K562 (cell line): ENCODE measurements at regions not wholly inside any gene's neighbourhood (a gene's known extent, or its start where the extent isn't known, plus 50 kb on each side); places are given as distances from the start of the nearest gene placed in this dataset.
A peak's percentile ranks its signal among the peaks of the same experiment; 100 is the strongest.

Source experiments
- ATAC-seq: fragments of 200-7000 bp; cut with Tn5 transposase; 3 replicates; pipeline ENCODE4 v1.9.1; 2020; ENCODE audit warnings: moderate library complexity
- BruUV-seq: library from RNA; stranded (reverse); fragments of 400-500 nt; replicated peaks from 2 replicates; lab custom pipeline; 2021; lab: Mats Ljungman, UMichigan
- CTCF ChIA-PET: fragments of 300-600 bp; formaldehyde crosslinking; extraction: SDS; loops from one replicate; lab custom pipeline; 2021; ENCODE audit warnings: low intra/inter-chr PET ratio; lab: Yijun Ruan, JAX
- POLR2A ChIA-PET: fragments of 300-600, 350-650 bp; sonication (Branson Sonifier 250); formaldehyde crosslinking; extraction: SDS; loops from one replicate; lab custom pipeline; 2021; ENCODE audit warnings: antibody characterized with exemption, inconsistent platforms; lab: Yijun Ruan, JAX
- DNase-seq, 4 experiments: peaks; one replicate each; pipeline versions ENCODE4 v3.0.0 to v3.0.0-alpha.2; 2011 to 2018; ENCODE audit warnings: low spot score in 3 of 4, mixed read lengths in 3 of 4; ENCODE audit errors: extremely low read depth in 1 of 4
- FAIRE-seq: peaks from 2 replicates; lab custom pipeline; 2011; peaks lifted over from hg19 to GRCh38; lab: Jason Lieb, UNC
- H2AFZ ChIP-seq: 2 replicates; pipeline ENCODE4 v1.6.0; 2011; ENCODE audit warnings: low read depth, low read length, control low read depth, inconsistent platforms
- H3K27ac ChIP-seq: fragments of 200-600 bp; 3 replicates; pipeline ENCODE4 v1.8.0; 2011; ENCODE audit warnings: low read depth, mild to moderate bottlenecking, control low read depth, inconsistent platforms, low read length, moderate library complexity, mixed read lengths; ENCODE audit errors: extremely low read depth
- H3K27me3 ChIP-seq, 2 experiments: fragments of 300-600 bp in 1 of 2; 2 replicates in 1 of 2; 3 replicates in 1 of 2; pipeline versions ENCODE4 v1.6.0 to v1.8.0; 2011; ENCODE audit warnings: inconsistent platforms in 2 of 2, low read length in 2 of 2, mild to moderate bottlenecking in 1 of 2, mixed read lengths in 1 of 2, moderate library complexity in 1 of 2; ENCODE audit not compliant: control insufficient read depth in 2 of 2, insufficient read depth in 2 of 2
- H3K36me3 ChIP-seq: fragments of 300-600 bp; 3 replicates; pipeline ENCODE4 v1.8.0; 2011; ENCODE audit warnings: mild to moderate bottlenecking, low read length, inconsistent platforms; ENCODE audit not compliant: control insufficient read depth, insufficient read depth
- H3K4me1 ChIP-seq, 2 experiments: fragments of 200-600 bp in 1 of 2; replicated peaks in 1 of 2; 2 replicates in 1 of 2; 3 replicates in 1 of 2; pipeline versions ENCODE4 v1.5.1 to v1.8.0; 2011; ENCODE audit warnings: inconsistent platforms in 2 of 2, low read length in 2 of 2, mild to moderate bottlenecking in 1 of 2, mixed read lengths in 1 of 2, moderate library complexity in 1 of 2; ENCODE audit not compliant: control insufficient read depth in 2 of 2, insufficient read depth in 2 of 2
- H3K4me2 ChIP-seq: 2 replicates; pipeline ENCODE4 v1.6.1; 2011; ENCODE audit warnings: low read length, control low read depth, inconsistent platforms, mixed read lengths; ENCODE audit not compliant: insufficient read depth
- H3K4me3 ChIP-seq: fragments of 200-600 bp; sonication (generic), shearing (Covaris generic); 2 replicates; pipeline ENCODE4 v1.5.1; 2016; ENCODE audit warnings: control low read depth, inconsistent platforms
- H3K79me2 ChIP-seq: fragments of 200-600 bp; 3 replicates; pipeline ENCODE4 v1.8.0; 2011; ENCODE audit warnings: low read length, inconsistent platforms; ENCODE audit not compliant: control insufficient read depth, insufficient read depth
- H3K9ac ChIP-seq, 2 experiments: 2 replicates each; pipeline versions ENCODE4 v1.6.0 to v1.6.1; 2011; ENCODE audit warnings: low read depth in 2 of 2, low read length in 2 of 2, control low read depth in 1 of 2, inconsistent platforms in 1 of 2, mild to moderate bottlenecking in 1 of 2, mixed read lengths in 1 of 2; ENCODE audit not compliant: insufficient read depth in 1 of 2
- H3K9me1 ChIP-seq: one replicate; pipeline ENCODE4 v1.6.0; 2011; ENCODE audit warnings: inconsistent platforms, mild to moderate bottlenecking, low read length, moderate library complexity; ENCODE audit not compliant: control insufficient read depth, insufficient read depth
- H3K9me3 ChIP-seq: replicated peaks from 2 replicates; pipeline ENCODE4 v1.5.1; 2011; ENCODE audit warnings: low read depth, low read length, inconsistent platforms; ENCODE audit not compliant: control insufficient read depth, insufficient read depth
- H4K20me1 ChIP-seq: replicated peaks from 2 replicates; pipeline ENCODE4 v1.6.1; 2011; ENCODE audit warnings: low read length, inconsistent platforms, mixed read lengths; ENCODE audit not compliant: control insufficient read depth, insufficient read depth
- HDAC3 ChIP-seq: fragments of 450-650 bp; IDR thresholded peaks from 2 replicates; pipeline ENCODE4 v1.6.1; 2018; ENCODE audit warnings: borderline replicate concordance, mild to moderate bottlenecking, moderate library complexity; ENCODE audit not compliant: partially characterized antibody
- MXI1 ChIP-seq: IDR thresholded peaks from 2 replicates; pipeline ENCODE4 v1.6.1; 2011; ENCODE audit warnings: low read depth, mild to moderate bottlenecking, improper control_type of control experiment, low read length
- POLR2H ChIP-seq: IDR thresholded peaks from 2 replicates; pipeline ENCODE4 v1.6.1; 2016; ENCODE audit warnings: missing genetic modification characterization, low read depth, mild to moderate bottlenecking, control low read depth, missing compliant biosample characterization, moderate library complexity
- TCF7 ChIP-seq: sonication (generic); IDR thresholded peaks from 2 replicates; pipeline ENCODE4 v1.6.1; 2016; ENCODE audit warnings: antibody characterized with exemption, borderline replicate concordance
- TFAM ChIP-seq: fragments of 250-450 bp; sonication (Bioruptor Pico); conservative IDR thresholded peaks from 2 replicates; pipeline ENCODE4 v1.5.0; 2021; ENCODE audit warnings: mild to moderate bottlenecking, moderate library complexity
- ZNF75A ChIP-seq: fragments of 450-650 bp; formaldehyde crosslinking; IDR thresholded peaks from 2 replicates; pipeline ENCODE4 v1.4.0; 2020; ENCODE audit warnings: mild to moderate bottlenecking
- WGBS: fragments of 100-300 bp; shearing (Covaris generic); methylation state at CpG from one replicate; pipeline ENCODE4 v1.1.6; 2016; ENCODE audit warnings: low coverage, mixed read lengths; ENCODE audit not compliant: insufficient coverage; ENCODE audit errors: missing lambda C conversion rate; 5-methylcytosine and 5-hydroxymethylcytosine counted together
- in situ Hi-C: fragments of 300-500 bp; cut with MboI; formaldehyde crosslinking; loops from 4 replicates; pipeline ENCODE4 v1.15.0; 2018; ENCODE audit warnings: inconsistent platforms, mixed read lengths
- intact Hi-C: fragments of 100-400 bp; cut with micrococcal nuclease; formaldehyde crosslinking; loops from 2 replicates; pipeline ENCODE4 v1.14.2; 2022

GRCh38 chr13:80721689-80722088 is 380.8 kb upstream of the SPRY2 start:
- Histone ChIP-seq H3K27me3 (no peaks in the 10 kb centered on the region), H3K9me1 (no peaks in the 10 kb centered on the region), H3K9me3 (no peaks in the 10 kb centered on the region), H3K4me3 (no peak overlapping the region), H3K27ac (no peak overlapping the region), H3K4me2 (no peak overlapping the region), H2AFZ (no peak overlapping the region), H3K79me2 (no peaks in the 10 kb centered on the region), H4K20me1 (no peaks in the 10 kb centered on the region), H3K4me1 (no peaks in the 10 kb centered on the region), H3K36me3 (no peaks in the 10 kb centered on the region), H3K9ac (no peak overlapping the region)
- ATAC-seq = no peak
- no TSS peak for BruUV-seq
- ChIA-PET POLR2A (no interaction called here), CTCF (no interaction called here)
- TF ChIP-seq TFAM (peak; percentile 99), TCF7 (no peak)
- intact Hi-C loops = no loop called here
- DNase-seq = no peak
- whole genome bisulfite sequencing = 0% methylated on average over 1 of the region's 1 CpG
- FAIRE-seq = no peak
- in situ Hi-C loops = no loop called here

- H3K27ac ChIP-seq = no peak overlapping the region
- no peak for ATAC-seq
- intact Hi-C loops = no loop called here
- H3K79me2 ChIP-seq = no peaks in the 10 kb centered on the region
- WGBS = 3% methylated on average over 1 of the region's 1 CpG
- TF ChIP-seq ZNF75A (CRISPR knock-in tag) (no peak), TFAM (peak; percentile 96; the same call in 1 of the 2 replicates), MXI1 (0 out of 2 replicates have a peak, but pooled peaks have one; percentile 22), POLR2H (tag) (0 out of 2 replicates have a peak, but pooled peaks have one; percentile 27), HDAC3 (peak; percentile 19)
- DNase-seq = no peak
- H3K36me3 ChIP-seq = no peaks in the 10 kb centered on the region
- no peaks in the 10 kb centered on the region for H3K27me3 ChIP-seq
- CTCF ChIA-PET = no interaction called here
- H3K4me1 ChIP-seq = no peaks in the 10 kb centered on the region
- H3K9ac ChIP-seq = no peak overlapping the region
- no TSS peak for BruUV-seq
- H3K4me3 ChIP-seq = no peak overlapping the region
- in situ Hi-C loops = no loop called here
- POLR2A ChIA-PET = no interaction called here
- FAIRE-seq = no peak
- no peaks in the 10 kb centered on the region for H3K9me1 ChIP-seq
- H3K4me2 ChIP-seq = no peak overlapping the region
- no peaks in the 10 kb centered on the region for H3K9me3 ChIP-seq
- H2AFZ ChIP-seq = no peak overlapping the region
- H4K20me1 ChIP-seq = no peaks in the 10 kb centered on the region
Measured at GRCh38 chr13:80718970-80719369, 378.0 kb upstream of the SPRY2 start.
